HG03457 (cell line): ENCODE measurements at regions not wholly inside any gene's neighbourhood (a gene's known extent, or its start where the extent isn't known, plus 50 kb on each side); places are given as distances from the start of the nearest gene placed in this dataset.

Source experiments
- ATAC-seq: cut with Tn5 transposase; IDR thresholded peaks from one replicate; pipeline ENCODE4 v1.9.1; 2021; ENCODE audit warnings: moderate number of reproducible peaks; ENCODE audit not compliant: unreplicated experiment

- ATAC-seq = no peak
Observed at GRCh38 chr14:61226015-61226654, 55.0 kb downstream of the TMEM30B start.

GRCh38 chr14:61225344-61225743 is 55.8 kb downstream of the TMEM30B start:
- ATAC-seq = no peak

- ATAC-seq = no peak
Observed at GRCh38 chr14:61223552-61223951, 57.6 kb downstream of the TMEM30B start.

GRCh38 chr14:61222388-61222787 is 58.8 kb downstream of the TMEM30B start:
- ATAC-seq = no peak

GRCh38 chr14:61221906-61222305 is 59.2 kb downstream of the TMEM30B start:
- no peak for ATAC-seq

GRCh38 chr14:61219673-61220072 is 61.5 kb downstream of the TMEM30B start:
- ATAC-seq = no peak

- ATAC-seq = no peak
Observed at GRCh38 chr14:61219256-61219655, 61.9 kb downstream of the TMEM30B start.

- ATAC-seq = no peak
Observed at GRCh38 chr14:61218767-61219166, 62.4 kb downstream of the TMEM30B start.

- ATAC-seq = no peak
Observed at GRCh38 chr14:61218157-61218556, 63.0 kb downstream of the TMEM30B start.

- no peak for ATAC-seq
Observed at GRCh38 chr14:61217516-61217915, 63.6 kb downstream of the TMEM30B start.

- ATAC-seq = no peak
Observed at GRCh38 chr14:61215222-61216020, 65.7 kb downstream of the TMEM30B start.

- ATAC-seq = no peak
Observed at GRCh38 chr14:61213920-61214319, 67.2 kb downstream of the TMEM30B start.

- ATAC-seq = no peak
Observed at GRCh38 chr14:61213191-61213621, 67.9 kb downstream of the TMEM30B start.

- ATAC-seq = no peak
Observed at GRCh38 chr14:61212546-61212945, 68.6 kb downstream of the TMEM30B start.

- ATAC-seq = no peak
Observed at GRCh38 chr14:61211476-61212255, 69.5 kb downstream of the TMEM30B start.

- ATAC-seq = no peak
Observed at GRCh38 chr14:61203081-61203753, 77.9 kb downstream of the TMEM30B start.

- no peak for ATAC-seq
Observed at GRCh38 chr14:61202124-61202523, 79.0 kb downstream of the TMEM30B start.

GRCh38 chr14:61201171-61201570 is 80.0 kb downstream of the TMEM30B start:
- ATAC-seq = no peak

GRCh38 chr14:61197416-61197815 is 83.7 kb downstream of the TMEM30B start:
- no peak for ATAC-seq

GRCh38 chr14:61196792-61197191 is 84.3 kb downstream of the TMEM30B start:
- no peak for ATAC-seq

GRCh38 chr14:61196034-61196433 is 85.1 kb downstream of the TMEM30B start:
- ATAC-seq = no peak
